ENCODE measurements at regions not wholly inside any gene's neighbourhood (a gene's known extent, or its start where the extent isn't known, plus 50 kb on each side); places are given as distances from the start of the nearest gene placed in this dataset.
A peak's percentile ranks its signal among the peaks of the same experiment; 100 is the strongest.

GRCh38 chr7:96887426-96887825, 117.9 kb upstream of the DLX6 start:
- WGBS, 3 donors: 73 to 85% (median 82%) methylated on average over 2 of the region's 2 CpGs
- no peaks in the 10 kb centered on the region for H3K9me3 ChIP-seq (ENCODE audit: control insufficient read depth in 2 of 2, insufficient read depth in 1 of 2, low read depth in 1 of 2, low read length in 1 of 2)
- H3K27ac ChIP-seq (ENCODE audit: low read depth in 1 of 3, low read length in 2 of 3): no peak overlapping the region
- H3K36me3 ChIP-seq (ENCODE audit: control insufficient read depth in 3 of 3, insufficient read depth in 2 of 3, low read depth in 1 of 3, low read length in 3 of 3): no peaks in the 10 kb centered on the region
- no peak for FAIRE-seq
- no peaks in the 10 kb centered on the region for H3K4me1 ChIP-seq (ENCODE audit: control insufficient read depth in 3 of 3, insufficient read depth in 2 of 3, low read depth in 1 of 3, low read length in 2 of 3)
- H3K4me3 ChIP-seq (ENCODE audit: low read depth in 1 of 3, low read length in 3 of 3): no peak overlapping the region
- DNase-seq: no peak
- no peaks in the 10 kb centered on the region for H3K27me3 ChIP-seq (ENCODE audit: control insufficient read depth in 3 of 3, insufficient read depth in 3 of 3, low read length in 3 of 3)

GRCh38 chr7:96899108-96899507, 106.2 kb upstream of the DLX6 start:
- no peaks in the 10 kb centered on the region for H3K27me3 ChIP-seq (ENCODE audit: control insufficient read depth in 3 of 3, insufficient read depth in 3 of 3, low read length in 3 of 3)
- H3K27ac ChIP-seq (ENCODE audit: low read depth in 1 of 3, low read length in 2 of 3): no peak overlapping the region
- 11 to 29% (median 15%) methylated on average over 1 of the region's 1 CpG for WGBS, 3 donors
- no peak overlapping the region for H3K4me3 ChIP-seq (ENCODE audit: low read depth in 1 of 3, low read length in 3 of 3)
- DNase-seq: peak in 1 of 2 donors; percentile 16
- H3K36me3 ChIP-seq (ENCODE audit: control insufficient read depth in 3 of 3, insufficient read depth in 2 of 3, low read depth in 1 of 3, low read length in 3 of 3): no peaks in the 10 kb centered on the region
- FAIRE-seq: no peak
- no peaks in the 10 kb centered on the region for H3K4me1 ChIP-seq (ENCODE audit: control insufficient read depth in 3 of 3, insufficient read depth in 2 of 3, low read depth in 1 of 3, low read length in 2 of 3)
- no peaks in the 10 kb centered on the region for H3K9me3 ChIP-seq (ENCODE audit: control insufficient read depth in 2 of 2, insufficient read depth in 1 of 2, low read depth in 1 of 2, low read length in 1 of 2)

- FAIRE-seq (no peak), DNase-seq (no peak)
- no peaks in the 10 kb centered on the region for H3K36me3 ChIP-seq (ENCODE audit: control insufficient read depth in 3 of 3, insufficient read depth in 2 of 3, low read depth in 1 of 3, low read length in 3 of 3)
- no peaks in the 10 kb centered on the region for H3K27me3 ChIP-seq (ENCODE audit: control insufficient read depth in 3 of 3, insufficient read depth in 3 of 3, low read length in 3 of 3)
- no peak overlapping the region for H3K4me3 ChIP-seq (ENCODE audit: low read depth in 1 of 3, low read length in 3 of 3)
- H3K4me1 ChIP-seq (ENCODE audit: control insufficient read depth in 3 of 3, insufficient read depth in 2 of 3, low read depth in 1 of 3, low read length in 2 of 3): no peaks in the 10 kb centered on the region
- no peaks in the 10 kb centered on the region for H3K9me3 ChIP-seq (ENCODE audit: control insufficient read depth in 2 of 2, insufficient read depth in 1 of 2, low read depth in 1 of 2, low read length in 1 of 2)
- 27 to 58% (median 29%) methylated on average over 3 of the region's 3 CpGs for WGBS, 3 donors
- H3K27ac ChIP-seq (ENCODE audit: low read depth in 1 of 3, low read length in 2 of 3): no peak overlapping the region
Measured at GRCh38 chr7:96901822-96902445, 103.4 kb upstream of the DLX6 start.

- Histone ChIP-seq H3K27ac (ENCODE audit: low read depth in 1 of 3, low read length in 2 of 3) (no peak overlapping the region), H3K4me3 (ENCODE audit: low read depth in 1 of 3, low read length in 3 of 3) (no peak overlapping the region), H3K36me3 (ENCODE audit: control insufficient read depth in 3 of 3, insufficient read depth in 2 of 3, low read depth in 1 of 3, low read length in 3 of 3) (no peaks in the 10 kb centered on the region), H3K9me3 (ENCODE audit: control insufficient read depth in 2 of 2, insufficient read depth in 1 of 2, low read depth in 1 of 2, low read length in 1 of 2) (no peaks in the 10 kb centered on the region), H3K4me1 (ENCODE audit: control insufficient read depth in 3 of 3, insufficient read depth in 2 of 3, low read depth in 1 of 3, low read length in 2 of 3) (no peaks in the 10 kb centered on the region), H3K27me3 (ENCODE audit: control insufficient read depth in 3 of 3, insufficient read depth in 3 of 3, low read length in 3 of 3) (no peaks in the 10 kb centered on the region)
- FAIRE-seq (no peak), DNase-seq (no peak)
Measured at GRCh38 chr7:96903906-96904305, 101.4 kb upstream of the DLX6 start.

GRCh38 chr7:96910486-96910885, 94.9 kb upstream of the DLX6 start:
- H3K36me3 ChIP-seq (ENCODE audit: control insufficient read depth in 3 of 3, insufficient read depth in 2 of 3, low read depth in 1 of 3, low read length in 3 of 3): no peaks in the 10 kb centered on the region
- H3K9me3 ChIP-seq (ENCODE audit: control insufficient read depth in 2 of 2, insufficient read depth in 1 of 2, low read depth in 1 of 2, low read length in 1 of 2): no peaks in the 10 kb centered on the region
- no peaks in the 10 kb centered on the region for H3K27me3 ChIP-seq (ENCODE audit: control insufficient read depth in 3 of 3, insufficient read depth in 3 of 3, low read length in 3 of 3)
- DNase-seq: no peak
- no peak for FAIRE-seq
- WGBS, 3 donors: 85 to 89% (median 88%) methylated on average over 3 of the region's 3 CpGs
- no peaks in the 10 kb centered on the region for H3K4me1 ChIP-seq (ENCODE audit: control insufficient read depth in 3 of 3, insufficient read depth in 2 of 3, low read depth in 1 of 3, low read length in 2 of 3)
- no peak overlapping the region for H3K4me3 ChIP-seq (ENCODE audit: low read depth in 1 of 3, low read length in 3 of 3)
- no peak overlapping the region for H3K27ac ChIP-seq (ENCODE audit: low read depth in 1 of 3, low read length in 2 of 3)

- Histone ChIP-seq H3K4me3 (ENCODE audit: low read depth in 1 of 3, low read length in 3 of 3) (no peak overlapping the region), H3K36me3 (ENCODE audit: control insufficient read depth in 3 of 3, insufficient read depth in 2 of 3, low read depth in 1 of 3, low read length in 3 of 3) (no peaks in the 10 kb centered on the region), H3K9me3 (ENCODE audit: control insufficient read depth in 2 of 2, insufficient read depth in 1 of 2, low read depth in 1 of 2, low read length in 1 of 2) (no peaks in the 10 kb centered on the region), H3K27ac (ENCODE audit: low read depth in 1 of 3, low read length in 2 of 3) (no peak overlapping the region), H3K27me3 (ENCODE audit: control insufficient read depth in 3 of 3, insufficient read depth in 3 of 3, low read length in 3 of 3) (no peaks in the 10 kb centered on the region), H3K4me1 (ENCODE audit: control insufficient read depth in 3 of 3, insufficient read depth in 2 of 3, low read depth in 1 of 3, low read length in 2 of 3) (no peaks in the 10 kb centered on the region)
- no peak for FAIRE-seq
- WGBS, 3 donors: 47 to 58% (median 52%) methylated on average over 1 of the region's 1 CpG
- DNase-seq: no peak
Measured at GRCh38 chr7:96915029-96915428, 90.3 kb upstream of the DLX6 start.

GRCh38 chr7:96920064-96920463, 85.3 kb upstream of the DLX6 start:
- Histone ChIP-seq H3K27ac (ENCODE audit: low read depth in 1 of 3, low read length in 2 of 3) (no peak overlapping the region), H3K27me3 (ENCODE audit: control insufficient read depth in 3 of 3, insufficient read depth in 3 of 3, low read length in 3 of 3) (peaks cover 0 to 3% (median 0%) of the 10 kb centered on the region in 3 donors), H3K9me3 (ENCODE audit: control insufficient read depth in 2 of 2, insufficient read depth in 1 of 2, low read depth in 1 of 2, low read length in 1 of 2) (no peaks in the 10 kb centered on the region), H3K4me3 (ENCODE audit: low read depth in 1 of 3, low read length in 3 of 3) (no peak overlapping the region), H3K36me3 (ENCODE audit: control insufficient read depth in 3 of 3, insufficient read depth in 2 of 3, low read depth in 1 of 3, low read length in 3 of 3) (no peaks in the 10 kb centered on the region), H3K4me1 (ENCODE audit: control insufficient read depth in 3 of 3, insufficient read depth in 2 of 3, low read depth in 1 of 3, low read length in 2 of 3) (no peaks in the 10 kb centered on the region)
- no peak for DNase-seq
- no peak for FAIRE-seq

- no peak for FAIRE-seq
- Histone ChIP-seq H3K27me3 (ENCODE audit: control insufficient read depth in 3 of 3, insufficient read depth in 3 of 3, low read length in 3 of 3) (peaks cover 0 to 3% (median 0%) of the 10 kb centered on the region in 3 donors), H3K27ac (ENCODE audit: low read depth in 1 of 3, low read length in 2 of 3) (no peak overlapping the region), H3K9me3 (ENCODE audit: control insufficient read depth in 2 of 2, insufficient read depth in 1 of 2, low read depth in 1 of 2, low read length in 1 of 2) (no peaks in the 10 kb centered on the region), H3K36me3 (ENCODE audit: control insufficient read depth in 3 of 3, insufficient read depth in 2 of 3, low read depth in 1 of 3, low read length in 3 of 3) (no peaks in the 10 kb centered on the region), H3K4me1 (ENCODE audit: control insufficient read depth in 3 of 3, insufficient read depth in 2 of 3, low read depth in 1 of 3, low read length in 2 of 3) (no peaks in the 10 kb centered on the region), H3K4me3 (ENCODE audit: low read depth in 1 of 3, low read length in 3 of 3) (no peak overlapping the region)
- WGBS, 3 donors: 69 to 81% (median 69%) methylated on average over 1 of the region's 1 CpG
- DNase-seq: no peak
Measured at GRCh38 chr7:96920713-96921112, 84.6 kb upstream of the DLX6 start.

- Histone ChIP-seq H3K4me1 (ENCODE audit: control insufficient read depth in 3 of 3, insufficient read depth in 2 of 3, low read depth in 1 of 3, low read length in 2 of 3) (no peaks in the 10 kb centered on the region), H3K27me3 (ENCODE audit: control insufficient read depth in 3 of 3, insufficient read depth in 3 of 3, low read length in 3 of 3) (peaks cover 0 to 3% (median 0%) of the 10 kb centered on the region in 3 donors), H3K36me3 (ENCODE audit: control insufficient read depth in 3 of 3, insufficient read depth in 2 of 3, low read depth in 1 of 3, low read length in 3 of 3) (no peaks in the 10 kb centered on the region), H3K4me3 (ENCODE audit: low read depth in 1 of 3, low read length in 3 of 3) (no peak overlapping the region), H3K9me3 (ENCODE audit: control insufficient read depth in 2 of 2, insufficient read depth in 1 of 2, low read depth in 1 of 2, low read length in 1 of 2) (no peaks in the 10 kb centered on the region), H3K27ac (ENCODE audit: low read depth in 1 of 3, low read length in 2 of 3) (no peak overlapping the region)
- WGBS, 3 donors: 64 to 71% (median 68%) methylated on average over 5 of the region's 5 CpGs
- DNase-seq (no peak), FAIRE-seq (no peak)
Measured at GRCh38 chr7:96921231-96921630, 84.1 kb upstream of the DLX6 start.
